K562 (cell line): ENCODE measurements at regions not wholly inside any gene's neighbourhood (a gene's known extent, or its start where the extent isn't known, plus 50 kb on each side); places are given as distances from the start of the nearest gene placed in this dataset.

ENCODE experiments used
- ATAC-seq: fragments of 200-7000 bp; cut with Tn5 transposase; 3 replicates; pipeline ENCODE4 v1.9.1; 2020; ENCODE audit warnings: moderate library complexity
- BruUV-seq: library from RNA; stranded (reverse); fragments of 400-500 nt; replicated peaks from 2 replicates; lab custom pipeline; 2021; lab: Mats Ljungman, UMichigan
- CTCF ChIA-PET: fragments of 300-600 bp; formaldehyde crosslinking; extraction: SDS; loops from one replicate; lab custom pipeline; 2021; ENCODE audit warnings: low intra/inter-chr PET ratio; lab: Yijun Ruan, JAX
- POLR2A ChIA-PET: fragments of 300-600, 350-650 bp; sonication (Branson Sonifier 250); formaldehyde crosslinking; extraction: SDS; loops from one replicate; lab custom pipeline; 2021; ENCODE audit warnings: antibody characterized with exemption, inconsistent platforms; lab: Yijun Ruan, JAX
- DNase-seq, 4 experiments: peaks; one replicate each; pipeline versions ENCODE4 v3.0.0 to v3.0.0-alpha.2; 2011 to 2018; ENCODE audit warnings: low spot score in 3 of 4, mixed read lengths in 3 of 4; ENCODE audit errors: extremely low read depth in 1 of 4
- FAIRE-seq: peaks from 2 replicates; lab custom pipeline; 2011; peaks lifted over from hg19 to GRCh38; lab: Jason Lieb, UNC
- H2AFZ ChIP-seq: 2 replicates; pipeline ENCODE4 v1.6.0; 2011; ENCODE audit warnings: low read depth, low read length, control low read depth, inconsistent platforms
- H3K27ac ChIP-seq: fragments of 200-600 bp; 3 replicates; pipeline ENCODE4 v1.8.0; 2011; ENCODE audit warnings: low read depth, mild to moderate bottlenecking, control low read depth, inconsistent platforms, low read length, moderate library complexity, mixed read lengths; ENCODE audit errors: extremely low read depth
- H3K27me3 ChIP-seq, 2 experiments: fragments of 300-600 bp in 1 of 2; 2 replicates in 1 of 2; 3 replicates in 1 of 2; pipeline versions ENCODE4 v1.6.0 to v1.8.0; 2011; ENCODE audit warnings: inconsistent platforms in 2 of 2, low read length in 2 of 2, mild to moderate bottlenecking in 1 of 2, mixed read lengths in 1 of 2, moderate library complexity in 1 of 2; ENCODE audit not compliant: control insufficient read depth in 2 of 2, insufficient read depth in 2 of 2
- H3K36me3 ChIP-seq: fragments of 300-600 bp; 3 replicates; pipeline ENCODE4 v1.8.0; 2011; ENCODE audit warnings: mild to moderate bottlenecking, low read length, inconsistent platforms; ENCODE audit not compliant: control insufficient read depth, insufficient read depth
- H3K4me1 ChIP-seq, 2 experiments: fragments of 200-600 bp in 1 of 2; replicated peaks in 1 of 2; 2 replicates in 1 of 2; 3 replicates in 1 of 2; pipeline versions ENCODE4 v1.5.1 to v1.8.0; 2011; ENCODE audit warnings: inconsistent platforms in 2 of 2, low read length in 2 of 2, mild to moderate bottlenecking in 1 of 2, mixed read lengths in 1 of 2, moderate library complexity in 1 of 2; ENCODE audit not compliant: control insufficient read depth in 2 of 2, insufficient read depth in 2 of 2
- H3K4me2 ChIP-seq: 2 replicates; pipeline ENCODE4 v1.6.1; 2011; ENCODE audit warnings: low read length, control low read depth, inconsistent platforms, mixed read lengths; ENCODE audit not compliant: insufficient read depth
- H3K4me3 ChIP-seq: fragments of 200-600 bp; sonication (generic), shearing (Covaris generic); 2 replicates; pipeline ENCODE4 v1.5.1; 2016; ENCODE audit warnings: control low read depth, inconsistent platforms
- H3K79me2 ChIP-seq: fragments of 200-600 bp; 3 replicates; pipeline ENCODE4 v1.8.0; 2011; ENCODE audit warnings: low read length, inconsistent platforms; ENCODE audit not compliant: control insufficient read depth, insufficient read depth
- H3K9ac ChIP-seq, 2 experiments: 2 replicates each; pipeline versions ENCODE4 v1.6.0 to v1.6.1; 2011; ENCODE audit warnings: low read depth in 2 of 2, low read length in 2 of 2, control low read depth in 1 of 2, inconsistent platforms in 1 of 2, mild to moderate bottlenecking in 1 of 2, mixed read lengths in 1 of 2; ENCODE audit not compliant: insufficient read depth in 1 of 2
- H3K9me1 ChIP-seq: one replicate; pipeline ENCODE4 v1.6.0; 2011; ENCODE audit warnings: inconsistent platforms, mild to moderate bottlenecking, low read length, moderate library complexity; ENCODE audit not compliant: control insufficient read depth, insufficient read depth
- H3K9me3 ChIP-seq: replicated peaks from 2 replicates; pipeline ENCODE4 v1.5.1; 2011; ENCODE audit warnings: low read depth, low read length, inconsistent platforms; ENCODE audit not compliant: control insufficient read depth, insufficient read depth
- H4K20me1 ChIP-seq: replicated peaks from 2 replicates; pipeline ENCODE4 v1.6.1; 2011; ENCODE audit warnings: low read length, inconsistent platforms, mixed read lengths; ENCODE audit not compliant: control insufficient read depth, insufficient read depth
- ZNF407 ChIP-seq: fragments of 450-650 bp; IDR thresholded peaks from 2 replicates; pipeline ENCODE4 v1.6.1; 2016; ENCODE audit warnings: low read depth
- WGBS: fragments of 100-300 bp; shearing (Covaris generic); methylation state at CpG from one replicate; pipeline ENCODE4 v1.1.6; 2016; ENCODE audit warnings: low coverage, mixed read lengths; ENCODE audit not compliant: insufficient coverage; ENCODE audit errors: missing lambda C conversion rate; 5-methylcytosine and 5-hydroxymethylcytosine counted together
- in situ Hi-C: fragments of 300-500 bp; cut with MboI; formaldehyde crosslinking; loops from 4 replicates; pipeline ENCODE4 v1.15.0; 2018; ENCODE audit warnings: inconsistent platforms, mixed read lengths
- intact Hi-C: fragments of 100-400 bp; cut with micrococcal nuclease; formaldehyde crosslinking; loops from 2 replicates; pipeline ENCODE4 v1.14.2; 2022

- TF ChIP-seq ZNF407: no peak
Observed at GRCh38 chr12:93140801-93141200, 211.7 kb upstream of the EEA1 start (continued).

DNA sequence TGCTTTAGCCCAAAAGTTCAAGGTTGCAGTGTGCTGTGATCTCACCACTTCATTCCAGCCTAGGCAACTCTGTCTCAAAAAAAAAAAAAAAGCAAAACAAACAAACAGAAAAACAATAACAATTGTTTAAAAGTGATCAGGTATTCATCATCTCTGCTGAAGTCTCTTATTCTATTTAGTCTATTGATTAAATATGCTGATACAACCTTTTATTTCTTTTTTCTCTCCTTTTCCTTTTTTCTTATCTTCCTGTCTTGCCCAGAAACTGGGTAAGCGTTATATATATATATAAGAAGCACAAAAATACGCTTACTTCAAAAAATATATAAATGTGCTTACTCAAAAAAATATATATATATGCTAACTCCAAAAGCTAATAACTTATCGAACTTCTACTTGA lies 213.8 kb upstream of the EEA1 start:
- ATAC-seq (no peak), FAIRE-seq (no peak), DNase-seq (no peak)
- Histone ChIP-seq H3K9me3 (no peaks in the 10 kb centered on the region), H3K27me3 (no peaks in the 10 kb centered on the region), H3K4me3 (no peak overlapping the region), H2AFZ (no peak overlapping the region), H3K4me2 (no peak overlapping the region), H3K9me1 (no peaks in the 10 kb centered on the region), H3K79me2 (no peaks in the 10 kb centered on the region), H3K4me1 (peaks cover 0 to 8% of the 10 kb centered on the region in 2 experiments; a peak in 1 of 5 replicates), H3K9ac (no peak overlapping the region), H3K36me3 (no peaks in the 10 kb centered on the region), H3K27ac (no peak overlapping the region), H4K20me1 (no peaks in the 10 kb centered on the region)
- ChIA-PET CTCF (no interaction called here), POLR2A (no interaction called here)
- in situ Hi-C loops (no loop called here), intact Hi-C loops (no loop called here)
- BruUV-seq: no TSS peak
- WGBS: 25% methylated on average over 3 of the region's 3 CpGs
